HG03103 (cell line): ENCODE measurements at regions not wholly inside any gene's neighbourhood (a gene's known extent, or its start where the extent isn't known, plus 50 kb on each side); places are given as distances from the start of the nearest gene placed in this dataset.
"Not testable (repeated sequence)": the region's sequence is repeated elsewhere in the genome, so short reads cannot be mapped to it uniquely, and the experiment has no call there.

ENCODE experiments used
- ATAC-seq: cut with Tn5 transposase; IDR thresholded peaks from one replicate; pipeline ENCODE4 v1.9.1; 2021; ENCODE audit warnings: low read depth; ENCODE audit not compliant: unreplicated experiment

DNA sequence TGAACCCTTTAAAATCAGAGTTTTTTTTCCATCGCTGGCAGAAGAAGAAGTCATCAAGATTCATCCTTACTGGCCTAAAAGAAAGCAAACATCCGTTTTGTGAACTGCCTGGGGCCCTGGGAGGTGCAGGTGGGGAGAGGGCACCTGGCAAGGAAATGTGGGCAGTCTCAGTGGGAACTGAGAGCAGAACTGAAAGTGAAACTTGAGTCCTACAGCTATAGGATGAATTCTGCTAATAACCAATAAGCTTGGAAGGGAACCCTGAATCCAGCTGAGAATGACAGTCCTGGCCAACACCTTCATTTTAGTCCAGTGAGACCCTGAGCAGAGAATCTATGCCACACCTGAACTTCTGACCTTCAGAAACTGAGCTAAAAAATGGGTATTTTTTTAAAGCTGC lies 130.1 kb upstream of the ASCC3 start:
- ATAC-seq: peak; percentile 93

DNA sequence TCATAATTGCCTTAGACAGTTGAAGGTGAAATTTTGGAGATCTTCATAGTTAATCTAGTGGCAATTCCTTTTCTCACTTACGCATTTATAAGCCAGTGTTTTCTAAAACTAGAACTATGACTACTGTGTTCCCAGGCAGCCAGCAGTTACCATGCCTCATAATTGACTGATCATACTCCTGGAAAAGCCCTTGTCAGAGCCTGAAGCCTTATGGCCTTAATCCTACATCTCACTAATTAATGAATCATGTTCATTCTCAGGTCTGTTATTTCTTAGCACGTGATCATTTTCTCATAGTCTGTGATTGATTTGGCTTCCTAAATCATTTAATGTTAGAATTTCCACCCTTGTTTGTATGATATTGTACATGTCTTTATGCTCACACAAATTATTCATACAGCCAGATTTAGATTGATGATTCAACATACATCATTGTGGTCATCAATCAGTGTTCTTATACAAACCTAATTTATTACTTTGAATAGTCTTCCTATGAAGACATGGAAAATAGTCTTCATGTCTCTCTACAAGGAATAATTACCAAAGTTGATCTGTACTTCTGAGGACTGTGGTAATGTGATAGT lies 132.6 kb upstream of the ASCC3 start:
- no peak for ATAC-seq

DNA sequence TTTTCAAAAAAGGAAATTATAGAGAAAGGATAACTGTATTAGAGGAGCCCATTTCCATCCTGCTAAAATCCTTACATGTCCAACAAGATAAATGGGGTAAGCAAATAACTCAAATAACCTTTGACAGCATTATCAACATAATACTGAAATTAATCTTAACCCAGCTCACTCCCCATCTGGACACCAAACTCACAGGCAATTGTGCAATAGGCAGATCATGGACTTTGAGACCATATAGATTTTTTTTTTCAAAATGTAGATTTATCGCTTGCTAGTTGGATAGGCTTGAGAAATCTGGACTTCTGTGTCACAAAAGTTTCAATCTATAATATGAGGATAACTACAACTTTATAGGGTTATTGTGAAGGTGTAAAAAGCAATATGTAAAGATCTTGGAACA lies 134.4 kb upstream of the ASCC3 start:
- ATAC-seq: no peak

DNA sequence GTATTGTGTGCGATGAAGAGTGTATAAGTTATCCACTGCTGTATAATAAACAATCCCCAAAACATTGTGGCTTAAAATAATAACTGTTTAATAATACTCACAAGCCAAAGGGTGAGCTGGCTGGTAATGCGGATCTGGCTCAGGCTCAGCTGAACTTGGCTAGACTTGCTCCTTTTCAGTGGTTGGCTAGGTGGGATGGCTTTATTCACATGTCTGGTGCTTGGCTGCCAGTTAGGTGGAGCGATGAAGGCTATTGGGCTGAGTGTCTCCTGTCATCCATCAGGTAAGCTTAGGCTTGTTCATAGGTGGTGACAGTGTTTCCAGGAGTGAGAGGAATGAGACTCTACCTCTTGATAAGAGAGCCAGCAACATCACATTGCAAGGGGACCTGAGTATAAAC lies 135.0 kb upstream of the ASCC3 start:
- ATAC-seq: no peak

DNA sequence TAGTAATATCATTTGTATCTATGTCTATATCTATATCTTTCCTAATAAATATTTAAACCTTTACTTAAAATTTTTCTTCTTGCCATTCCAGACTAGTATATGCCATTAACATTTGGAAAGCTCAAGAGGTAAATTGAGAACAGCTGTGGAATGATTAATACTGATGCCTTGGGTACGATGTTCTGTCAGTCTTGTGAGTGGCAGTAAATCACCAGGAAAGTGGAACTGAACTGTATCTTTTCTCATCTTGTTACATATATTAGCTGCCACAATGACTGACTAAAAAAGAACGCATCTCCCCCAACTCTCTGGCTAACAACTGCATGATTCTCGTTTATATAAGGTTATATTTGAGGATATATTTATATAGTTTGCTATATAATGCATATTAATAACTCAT lies 137.0 kb upstream of the ASCC3 start:
- ATAC-seq: no peak

DNA sequence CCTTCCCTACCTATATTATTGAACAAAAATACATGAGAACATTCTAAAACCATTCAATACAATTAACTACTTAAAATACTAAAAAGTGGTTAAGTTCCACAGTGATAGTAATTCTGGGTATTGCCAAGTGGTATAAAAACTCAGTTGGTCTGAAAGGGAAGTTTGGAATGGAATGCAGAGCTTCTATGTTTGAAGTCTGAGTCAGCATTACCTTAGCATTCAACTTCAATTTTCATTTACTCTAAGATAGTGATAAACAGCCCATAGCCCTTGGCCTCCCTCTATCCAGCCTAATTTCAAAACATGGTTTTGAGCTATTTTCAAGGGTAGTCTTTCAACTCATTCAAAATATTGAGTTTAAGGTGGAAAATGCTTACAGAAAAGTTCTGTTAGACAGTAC lies 140.4 kb upstream of the ASCC3 start:
- no peak for ATAC-seq

DNA sequence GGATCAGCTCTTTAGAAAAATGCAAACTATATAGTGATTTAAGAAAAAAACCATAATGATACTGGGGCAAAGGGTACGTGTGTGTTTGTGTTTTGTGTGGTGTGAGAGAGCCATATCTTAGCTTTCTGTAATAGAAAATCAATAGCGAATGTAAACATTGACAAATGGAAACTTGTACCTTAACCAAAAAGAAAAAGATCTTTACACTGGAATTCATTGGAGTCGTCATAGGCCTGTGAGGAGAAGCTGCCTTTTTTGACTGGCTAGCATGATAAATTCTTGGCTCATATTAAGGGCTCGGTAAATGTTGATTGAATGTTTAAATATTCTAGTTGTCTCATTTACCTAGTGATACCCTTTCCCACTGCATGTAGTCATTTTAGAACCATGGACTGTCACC lies 161.8 kb upstream of the ASCC3 start:
- ATAC-seq: no peak

DNA sequence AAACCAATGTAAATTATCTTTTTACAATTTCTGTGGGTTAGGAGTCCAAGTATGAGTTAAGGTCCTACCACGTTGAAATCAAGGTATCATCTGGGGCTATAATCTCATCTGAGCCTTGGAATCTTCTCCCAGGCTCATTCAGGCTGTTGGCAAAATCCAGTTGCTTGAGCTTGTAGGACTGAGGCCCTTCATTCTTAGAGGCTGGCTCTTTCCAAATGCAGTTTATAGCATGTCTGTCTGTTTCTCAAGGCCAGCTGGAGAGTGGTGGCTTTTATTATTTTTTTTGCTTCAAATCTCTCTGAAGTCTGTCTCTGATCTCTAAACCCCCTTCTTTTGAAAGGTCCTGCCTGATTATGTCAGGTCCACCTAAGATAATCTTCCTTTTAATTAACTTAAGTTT lies 177.2 kb upstream of the ASCC3 start:
- ATAC-seq: no peak

DNA sequence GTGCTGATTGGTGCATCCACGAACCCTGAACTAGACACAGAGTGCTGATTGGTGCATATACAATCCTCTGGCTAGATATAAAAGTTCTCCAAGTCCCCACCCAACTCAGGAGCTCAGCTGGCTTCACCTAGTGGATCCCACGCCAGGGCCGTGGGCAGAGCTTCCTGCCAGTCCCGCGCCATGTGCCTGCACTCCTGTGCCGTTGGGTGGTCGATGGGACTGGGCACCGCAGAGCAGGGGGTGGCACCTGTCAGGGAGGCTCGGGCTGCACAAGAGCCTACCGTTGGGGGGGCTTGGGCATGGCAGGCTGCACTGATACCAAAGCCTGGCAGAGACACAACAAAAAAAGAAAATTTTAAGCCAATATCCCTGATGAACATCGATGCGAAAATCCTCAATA lies 185.4 kb upstream of the ASCC3 start:
- no peak for ATAC-seq

DNA sequence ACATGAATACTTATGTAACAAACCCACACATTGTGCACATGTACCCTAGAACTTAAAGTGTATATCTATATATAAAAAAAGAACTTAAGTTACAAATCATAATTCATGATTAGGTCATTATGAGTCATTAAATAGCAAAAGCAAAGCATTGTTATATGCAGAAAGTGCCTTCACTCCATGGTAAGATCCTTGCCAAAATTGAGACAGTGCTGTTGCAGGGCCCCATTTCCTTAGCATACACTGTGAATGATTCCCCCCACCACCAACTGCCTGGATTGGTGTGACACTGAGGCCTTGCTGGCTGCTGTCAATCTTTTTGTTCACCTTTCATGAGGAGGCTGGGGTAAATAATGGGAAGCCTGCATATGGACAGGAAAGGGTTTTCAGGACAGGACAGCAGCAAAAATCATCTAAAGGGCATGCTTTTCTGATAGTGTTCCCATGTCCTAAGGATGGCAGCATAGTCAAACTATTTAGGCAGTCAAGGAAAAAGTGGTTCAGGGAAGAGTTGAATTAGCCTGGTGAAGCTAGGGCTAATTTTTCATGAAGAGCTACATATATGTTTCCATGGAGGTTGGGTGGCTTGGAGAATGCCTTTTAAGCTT lies 188.2 kb upstream of the ASCC3 start:
- no peak for ATAC-seq

DNA sequence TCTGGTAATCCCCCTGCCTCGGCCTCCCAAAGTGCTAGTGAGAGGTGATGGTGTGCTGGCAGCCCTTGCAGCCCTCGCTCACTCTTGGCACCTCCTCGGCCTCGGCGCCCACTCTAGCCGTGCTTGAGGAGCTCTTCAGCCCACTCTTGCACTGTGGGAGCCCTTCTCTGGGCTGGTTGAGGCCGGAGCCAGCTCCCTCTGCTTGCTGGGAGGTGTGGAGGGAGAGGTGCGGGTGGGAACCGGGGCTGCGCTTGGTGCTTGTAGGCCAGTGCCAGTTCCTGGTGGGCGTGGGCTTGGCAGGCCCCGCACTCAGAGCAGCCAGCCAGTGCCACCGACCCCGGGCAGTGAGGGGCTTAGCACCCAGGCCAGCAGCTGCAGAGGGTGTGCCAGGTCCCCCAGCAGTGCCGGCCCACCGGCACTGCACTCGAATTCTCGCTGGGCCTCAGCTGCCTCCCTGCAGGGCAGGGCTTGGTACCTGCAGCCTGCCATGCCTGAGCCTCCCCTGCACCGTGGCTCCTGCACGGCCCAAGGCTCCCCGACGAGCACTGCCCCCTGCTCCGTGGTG lies 189.0 kb upstream of the ASCC3 start:
- ATAC-seq: no peak

DNA sequence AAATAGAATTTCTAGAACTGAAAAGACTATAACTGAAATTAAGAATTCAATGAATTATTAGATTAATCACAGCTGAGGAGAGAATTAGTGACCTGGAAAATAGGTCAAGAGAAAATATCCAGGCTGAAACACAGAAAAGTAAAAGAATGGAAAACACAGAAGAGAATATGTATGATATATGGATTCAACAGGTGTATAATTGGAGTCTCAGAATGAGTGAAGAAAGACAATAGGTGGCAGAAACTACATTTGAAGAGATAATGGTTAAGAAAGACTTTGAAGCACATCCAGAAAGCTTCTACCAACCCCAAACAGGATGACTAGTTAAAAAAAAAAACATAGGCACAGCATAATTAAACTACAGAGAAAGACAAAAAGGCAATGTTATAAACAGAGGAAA lies 196.2 kb upstream of the ASCC3 start:
- ATAC-seq: no peak

DNA sequence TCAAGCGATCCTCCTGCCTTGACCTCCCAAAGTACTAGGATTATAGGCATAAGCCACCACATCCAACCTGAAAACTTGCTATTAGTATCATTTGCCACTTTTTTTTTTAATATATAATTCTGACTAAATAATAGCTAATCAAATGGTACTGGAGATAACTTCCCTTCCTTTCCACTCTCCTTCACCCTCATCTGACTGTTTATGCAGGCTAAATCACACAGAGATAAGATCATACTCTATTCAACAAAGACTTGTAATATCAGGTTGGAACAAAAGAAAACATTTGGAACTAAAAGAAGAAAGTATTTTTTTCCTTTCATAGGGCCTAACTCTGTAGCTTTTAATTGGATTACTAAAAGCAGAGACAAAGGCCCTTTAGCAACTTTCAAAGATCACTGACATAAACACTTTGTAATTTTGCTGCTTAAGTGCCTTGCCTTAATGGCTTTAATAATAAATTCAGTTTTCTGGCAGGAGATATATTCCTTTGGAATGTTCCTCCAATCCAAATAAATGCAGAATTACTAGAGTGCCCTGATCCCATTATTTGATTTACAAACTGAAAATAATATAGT lies 198.7 kb upstream of the ASCC3 start:
- no peak for ATAC-seq

DNA sequence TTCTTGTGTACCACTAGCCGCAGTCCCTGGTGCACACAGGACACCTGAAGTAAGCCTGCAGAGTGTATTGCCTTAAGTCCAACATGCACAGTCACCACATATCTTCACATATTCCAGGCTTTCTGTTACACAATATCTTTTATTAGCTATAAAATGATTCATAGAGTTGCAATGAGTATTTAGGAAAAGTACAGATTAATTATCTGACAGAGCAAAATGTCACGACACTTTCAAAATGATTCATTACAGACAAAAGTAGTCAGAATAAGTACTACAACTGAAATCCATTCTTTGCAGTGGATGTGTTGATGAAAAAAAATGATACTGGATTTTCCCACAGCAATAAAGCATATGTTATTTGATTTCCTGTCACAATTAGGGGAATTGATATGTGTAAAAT lies 199.5 kb upstream of the ASCC3 start:
- ATAC-seq: no peak

DNA sequence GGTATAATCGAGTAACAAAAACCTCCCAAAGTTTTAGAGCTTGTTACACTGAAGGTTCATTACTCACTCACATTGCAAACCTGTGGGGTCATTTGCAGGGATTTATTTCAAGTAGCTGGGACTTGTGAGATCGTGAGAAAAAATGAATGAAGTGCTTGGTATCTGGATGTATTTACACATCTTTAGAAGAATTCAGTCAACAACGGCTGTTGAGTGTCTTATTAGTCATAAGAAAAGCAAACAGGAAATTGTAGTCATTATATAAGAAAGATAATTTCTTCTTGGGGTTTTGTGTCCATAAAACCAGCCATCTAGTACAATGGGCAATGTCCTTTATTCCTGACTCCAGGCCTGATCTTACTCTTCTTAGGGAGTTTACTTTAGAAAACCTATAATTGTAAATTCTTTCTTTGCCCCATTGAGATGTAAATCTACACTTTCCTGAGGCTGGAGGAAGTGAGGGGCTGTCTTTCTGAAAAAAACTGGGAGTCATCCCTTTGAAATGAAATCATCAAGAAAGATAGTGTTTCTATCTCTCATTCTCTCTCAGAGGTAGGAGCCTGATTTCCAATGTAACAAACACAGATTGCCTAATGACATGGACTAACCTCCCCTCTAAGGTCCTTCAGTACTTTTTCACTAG lies 202.5 kb upstream of the ASCC3 start:
- ATAC-seq: no peak

DNA sequence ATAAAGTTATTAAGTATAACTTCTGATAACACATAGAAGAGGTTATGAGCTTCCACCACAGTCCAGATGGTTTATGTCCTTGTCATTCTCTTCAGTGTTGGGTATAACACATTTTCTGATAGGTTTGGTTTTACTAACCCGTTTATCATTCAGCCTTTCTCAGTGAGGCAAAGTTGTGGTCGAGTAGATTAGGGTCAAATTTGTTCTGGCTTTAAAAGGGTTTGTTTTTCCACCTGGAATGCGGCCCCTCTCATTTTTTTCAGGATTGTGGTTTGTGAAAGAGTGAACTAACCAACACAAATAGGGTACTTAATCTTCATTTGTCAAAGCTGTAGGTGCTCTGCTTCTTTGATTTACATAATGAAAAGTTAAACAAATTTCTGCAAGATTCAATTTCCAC lies 204.2 kb upstream of the ASCC3 start:
- no peak for ATAC-seq

DNA sequence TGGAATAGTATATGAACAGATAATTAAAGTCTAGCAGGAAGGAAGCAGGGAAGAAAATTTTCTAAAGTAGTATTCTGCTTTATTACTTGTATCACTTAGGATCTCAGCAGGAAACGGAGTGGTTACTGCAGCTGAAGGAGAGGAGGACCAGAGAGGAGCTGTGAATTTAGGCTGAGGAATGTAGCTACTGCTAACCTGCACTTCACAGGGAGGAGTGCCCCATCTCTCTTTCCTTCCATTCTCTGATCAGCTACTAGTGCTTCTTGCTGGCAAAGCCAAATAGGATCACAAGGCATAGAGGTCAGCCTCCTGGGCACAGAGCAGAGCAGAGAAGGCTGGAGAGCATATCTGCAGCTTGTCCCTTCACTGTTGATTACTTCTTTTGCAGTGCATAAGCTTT lies 205.3 kb upstream of the ASCC3 start:
- ATAC-seq: no peak

DNA sequence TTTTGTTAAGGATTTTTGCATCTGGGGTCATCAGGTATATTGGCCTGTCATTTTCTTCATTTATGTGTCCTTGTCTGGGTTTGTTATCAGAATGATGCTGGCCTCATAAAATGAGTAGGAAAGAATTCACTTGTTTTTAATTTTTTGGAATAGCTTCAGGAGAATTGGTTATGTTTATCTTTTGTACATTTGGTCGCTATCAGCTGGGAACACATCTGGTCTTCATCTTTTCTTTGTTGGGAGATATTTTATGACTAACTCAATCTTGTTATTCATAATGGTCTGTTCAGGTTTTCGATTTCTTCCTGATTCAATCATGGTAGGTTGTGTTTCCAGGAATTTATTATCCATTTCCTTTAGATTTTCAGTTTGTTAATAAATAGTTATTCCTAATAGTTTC lies 207.5 kb upstream of the ASCC3 start:
- ATAC-seq: no peak

DNA sequence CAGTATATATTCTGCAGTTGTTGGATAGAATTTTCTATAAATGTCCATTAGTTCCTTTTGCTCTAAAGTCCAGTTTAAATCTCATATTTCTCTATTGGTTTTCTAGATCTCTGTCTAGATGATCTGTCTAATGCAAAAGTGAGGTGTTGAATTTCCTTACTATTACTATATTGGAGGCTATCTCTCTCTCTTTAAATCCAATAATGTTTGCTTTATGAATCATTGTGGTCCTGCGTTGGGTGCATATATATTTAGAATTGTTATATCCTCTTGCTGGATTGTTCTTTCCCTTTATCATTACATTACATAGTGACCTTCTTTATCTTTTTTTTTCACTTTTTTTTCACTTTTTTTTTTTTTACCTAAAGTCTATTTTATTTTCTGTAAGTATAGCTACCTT lies 208.5 kb upstream of the ASCC3 start:
- no peak for ATAC-seq

DNA sequence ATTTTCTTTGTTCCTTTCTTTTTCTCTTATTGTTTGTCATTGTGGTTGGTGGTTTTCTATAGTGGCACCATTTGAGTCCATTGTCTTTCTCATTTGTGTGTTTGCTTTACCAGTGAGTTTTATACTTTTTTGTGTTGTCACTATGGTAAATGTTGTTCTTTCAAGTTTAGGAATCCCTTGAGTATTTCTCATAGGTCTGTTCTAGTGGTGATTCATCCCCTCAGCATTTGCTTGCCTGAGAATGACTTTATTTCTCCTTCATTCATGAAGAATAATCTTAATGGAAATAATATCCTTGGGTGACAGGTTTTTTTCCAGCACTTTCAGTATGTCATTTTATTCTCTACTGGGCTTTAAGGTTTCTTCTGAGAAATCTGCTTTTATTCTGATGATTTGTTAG lies 209.2 kb upstream of the ASCC3 start:
- no peak for ATAC-seq

DNA sequence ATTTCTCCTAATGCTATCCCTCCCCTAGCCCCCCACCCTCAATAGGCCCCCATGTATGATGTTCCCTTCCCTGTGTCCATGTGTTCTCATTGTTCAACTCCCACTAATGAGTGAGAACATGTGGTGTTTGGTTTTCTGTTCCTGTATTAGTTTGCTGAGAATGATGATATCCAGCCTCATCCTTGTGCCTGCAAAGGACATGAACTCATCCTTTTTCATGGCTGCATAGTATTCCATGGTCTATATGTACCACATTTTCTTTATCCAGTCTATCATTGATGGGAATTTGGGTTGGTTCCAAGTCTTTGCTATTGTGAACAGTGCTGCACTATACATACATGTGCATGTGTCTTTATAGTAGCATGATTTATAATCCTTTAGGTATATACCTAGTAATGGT lies 217.5 kb upstream of the ASCC3 start:
- ATAC-seq: not testable (repeated sequence)

DNA sequence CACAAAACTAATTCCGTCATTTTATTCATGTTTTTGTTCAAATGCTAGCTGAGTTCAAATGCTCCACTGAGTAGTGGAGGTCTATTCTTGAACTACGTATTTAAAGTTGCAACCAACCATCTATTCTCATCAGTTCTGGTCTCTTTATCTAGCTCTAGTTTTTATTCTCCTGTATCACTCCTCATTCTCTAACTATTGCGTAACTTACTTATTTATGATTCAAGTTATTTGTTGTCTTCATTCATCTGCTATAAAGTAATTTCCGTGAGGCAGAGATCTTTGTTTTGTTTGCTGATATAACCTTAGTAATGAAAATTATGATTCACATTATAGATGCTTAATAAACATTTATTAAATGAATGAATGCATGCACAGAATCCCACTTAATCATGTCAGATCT lies 221.6 kb upstream of the ASCC3 start:
- no peak for ATAC-seq
